Type B pancreatic cell (in vitro differentiated cells): ENCODE measurements at regions not wholly inside any gene's neighbourhood (a gene's known extent, or its start where the extent isn't known, plus 50 kb on each side); places are given as distances from the start of the nearest gene placed in this dataset.

Source experiments
- DNase-seq: peaks from one replicate; pipeline ENCODE4 v3.0.0; 2021; ENCODE audit warnings: mixed read lengths; ENCODE audit not compliant: unreplicated experiment; ENCODE audit errors: extremely low spot score
- H3K27ac Mint-ChIP-seq: 2 replicates; pipeline ENCODE4 v1.8.0; 2021; ENCODE audit warnings: mild to moderate bottlenecking, mixed read lengths
- H3K27me3 Mint-ChIP-seq: 2 replicates; pipeline ENCODE4 v1.8.0; 2021; ENCODE audit warnings: mixed read lengths
- H3K36me3 Mint-ChIP-seq: 2 replicates; pipeline ENCODE4 v1.8.0; 2021; ENCODE audit warnings: mixed read lengths
- H3K4me1 Mint-ChIP-seq: one replicate; pipeline ENCODE4 v1.8.0; 2021; ENCODE audit warnings: mixed read lengths; ENCODE audit not compliant: unreplicated experiment
- H3K4me3 Mint-ChIP-seq: 2 replicates; pipeline ENCODE4 v1.8.0; 2021; ENCODE audit warnings: mild to moderate bottlenecking, mixed read lengths
- H3K9me3 Mint-ChIP-seq: 2 replicates; pipeline ENCODE4 v1.8.0; 2021; ENCODE audit warnings: mixed read lengths
- CTCF ChIP-seq: fragments of 200-600 bp; sonication (generic); conservative IDR thresholded peaks from 2 replicates; pipeline ENCODE4 v1.5.0; 2021; ENCODE audit warnings: antibody characterized with exemption, mild to moderate bottlenecking

GRCh38 chr6:48630511-48630910 is 519.5 kb upstream of the PTCHD4 start:
- H3K27ac Mint-ChIP-seq, result no peak overlapping the region
- H3K4me1 Mint-ChIP-seq, result peaks cover 14% of the 10 kb centered on the region
- no peak overlapping the region for H3K4me3 Mint-ChIP-seq
- H3K27me3 Mint-ChIP-seq, result no peaks in the 10 kb centered on the region
- no peak for TF ChIP-seq CTCF
- no peaks in the 10 kb centered on the region for H3K9me3 Mint-ChIP-seq
- DNase-seq, result no peak
- H3K36me3 Mint-ChIP-seq, result no peaks in the 10 kb centered on the region

GRCh38 chr6:48628316-48628715 is 517.3 kb upstream of the PTCHD4 start:
- H3K36me3 Mint-ChIP-seq, result no peaks in the 10 kb centered on the region
- H3K9me3 Mint-ChIP-seq, result no peaks in the 10 kb centered on the region
- H3K27ac Mint-ChIP-seq, result no peak overlapping the region
- H3K27me3 Mint-ChIP-seq, result no peaks in the 10 kb centered on the region
- TF ChIP-seq CTCF, result no peak
- DNase-seq, result no peak
- H3K4me3 Mint-ChIP-seq, result no peak overlapping the region
- peaks cover 14% of the 10 kb centered on the region for H3K4me1 Mint-ChIP-seq

GRCh38 chr6:48626421-48626820 is 515.4 kb upstream of the PTCHD4 start:
- H3K4me3 Mint-ChIP-seq, result no peak overlapping the region
- no peak overlapping the region for H3K27ac Mint-ChIP-seq
- no peak for DNase-seq
- no peaks in the 10 kb centered on the region for H3K36me3 Mint-ChIP-seq
- H3K4me1 Mint-ChIP-seq, result peaks cover 14% of the 10 kb centered on the region
- H3K27me3 Mint-ChIP-seq, result no peaks in the 10 kb centered on the region
- TF ChIP-seq CTCF, result no peak
- no peaks in the 10 kb centered on the region for H3K9me3 Mint-ChIP-seq

GRCh38 chr6:48624631-48625030 is 513.6 kb upstream of the PTCHD4 start:
- Mint-ChIP-seq H3K27ac (no peak overlapping the region), H3K4me1 (peaks cover 14% of the 10 kb centered on the region), H3K9me3 (no peaks in the 10 kb centered on the region), H3K36me3 (no peaks in the 10 kb centered on the region), H3K27me3 (no peaks in the 10 kb centered on the region), H3K4me3 (no peak overlapping the region)
- DNase-seq, result no peak
- TF ChIP-seq CTCF, result no peak

- Mint-ChIP-seq H3K27me3 (no peaks in the 10 kb centered on the region), H3K36me3 (no peaks in the 10 kb centered on the region), H3K4me3 (no peak overlapping the region), H3K9me3 (no peaks in the 10 kb centered on the region), H3K27ac (no peak overlapping the region), H3K4me1 (no peaks in the 10 kb centered on the region)
- DNase-seq, result no peak
- no peak for TF ChIP-seq CTCF
These were observed 508.8 kb upstream of the PTCHD4 start for GRCh38 chr6:48619771-48620170.

- TF ChIP-seq CTCF, result no peak
These were observed 504.0 kb upstream of the PTCHD4 start for GRCh38 chr6:48615041-48615440.

More at GRCh38 chr6:48615041-48615440, 504.0 kb upstream of the PTCHD4 start:
- no peak for DNase-seq
- Mint-ChIP-seq H3K4me3 (no peak overlapping the region), H3K27ac (no peak overlapping the region), H3K27me3 (no peaks in the 10 kb centered on the region), H3K4me1 (no peaks in the 10 kb centered on the region), H3K9me3 (no peaks in the 10 kb centered on the region), H3K36me3 (no peaks in the 10 kb centered on the region)
